H9 (cell line): ENCODE measurements at regions not wholly inside any gene's neighbourhood (a gene's known extent, or its start where the extent isn't known, plus 50 kb on each side); places are given as distances from the start of the nearest gene placed in this dataset.

Experiments used
- DNase-seq: peaks from one replicate; pipeline ENCODE4 v3.0.0-alpha.2; 2017
- H2AFZ ChIP-seq: one replicate; pipeline ENCODE4 v1.6.1; 2013; ENCODE audit warnings: mild to moderate bottlenecking, low read length, control low read depth, moderate library complexity
- H2AK5ac ChIP-seq: 2 replicates; pipeline ENCODE4 v1.6.1; 2013; ENCODE audit warnings: low read length, control low read depth, mixed read lengths; ENCODE audit not compliant: insufficient read length
- H2BK120ac ChIP-seq: one replicate; pipeline ENCODE4 v1.6.1; 2013; ENCODE audit warnings: low read depth, mild to moderate bottlenecking, low read length, control low read depth, inconsistent platforms; ENCODE audit not compliant: poor library complexity, severe bottlenecking
- H2BK12ac ChIP-seq: 2 replicates; pipeline ENCODE4 v1.6.1; 2013; ENCODE audit warnings: low read length, control low read depth, mixed read lengths, low read depth; ENCODE audit not compliant: insufficient read length
- H2BK15ac ChIP-seq: 2 replicates; pipeline ENCODE4 v1.6.1; 2013; ENCODE audit warnings: low read depth, low read length, control low read depth
- H2BK20ac ChIP-seq: one replicate; pipeline ENCODE4 v1.6.1; 2013; ENCODE audit warnings: low read depth, mild to moderate bottlenecking, low read length, control low read depth, inconsistent platforms; ENCODE audit not compliant: poor library complexity, severe bottlenecking
- H2BK5ac ChIP-seq: 2 replicates; pipeline ENCODE4 v1.6.1; 2013; ENCODE audit warnings: low read length, control low read depth, mixed read lengths; ENCODE audit not compliant: insufficient read length
- H3K14ac ChIP-seq: 2 replicates; pipeline ENCODE4 v1.6.1; 2013; ENCODE audit warnings: low read length, control low read depth; ENCODE audit not compliant: insufficient read depth
- H3K18ac ChIP-seq: 2 replicates; pipeline ENCODE4 v1.6.1; 2013; ENCODE audit warnings: low read depth, mild to moderate bottlenecking, mixed read lengths, low read length, control low read depth; ENCODE audit not compliant: insufficient read length
- H3K23ac ChIP-seq: 2 replicates; pipeline ENCODE4 v1.6.1; 2013; ENCODE audit warnings: low read length, control low read depth, mixed read lengths, low read depth; ENCODE audit not compliant: insufficient read length
- H3K23me2 ChIP-seq: 2 replicates; pipeline ENCODE4 v1.6.1; 2013; ENCODE audit warnings: low read depth, mild to moderate bottlenecking, mixed read lengths, low read length, control low read depth; ENCODE audit not compliant: insufficient read length, poor library complexity, severe bottlenecking
- H3K27ac ChIP-seq: 2 replicates; pipeline ENCODE4 v1.5.1; 2013; ENCODE audit warnings: low read length, control low read depth, mixed read lengths, low read depth; ENCODE audit not compliant: insufficient read length
- H3K27me3 ChIP-seq: 2 replicates; pipeline ENCODE4 v1.6.1; 2013; ENCODE audit warnings: low read length, control low read depth, inconsistent platforms; ENCODE audit not compliant: insufficient read depth
- H3K4ac ChIP-seq: 2 replicates; pipeline ENCODE4 v1.6.1; 2013; ENCODE audit warnings: low read depth, mild to moderate bottlenecking, control low read depth, inconsistent platforms, low read length, moderate library complexity
- H3K4me1 ChIP-seq: 2 replicates; pipeline ENCODE4 v1.6.1; 2013; ENCODE audit warnings: low read length, control low read depth, inconsistent platforms; ENCODE audit not compliant: insufficient read depth
- H3K4me2 ChIP-seq: 2 replicates; pipeline ENCODE4 v1.6.1; 2013; ENCODE audit warnings: low read length, control low read depth, mixed read lengths; ENCODE audit not compliant: insufficient read length, insufficient read depth
- H3K56ac ChIP-seq: 2 replicates; pipeline ENCODE4 v1.6.1; 2013; ENCODE audit warnings: low read depth, mild to moderate bottlenecking, mixed read lengths, low read length, control low read depth; ENCODE audit not compliant: insufficient read length
- H3K79me1 ChIP-seq: 2 replicates; pipeline ENCODE4 v1.6.1; 2013; ENCODE audit warnings: low read depth, mild to moderate bottlenecking, moderate library complexity, low read length, control low read depth, inconsistent platforms; ENCODE audit not compliant: insufficient read depth, poor library complexity, severe bottlenecking
- H3K79me2 ChIP-seq: 2 replicates; pipeline ENCODE4 v1.6.1; 2013; ENCODE audit warnings: low read length, control low read depth, inconsistent platforms; ENCODE audit not compliant: insufficient read depth
- H3K9ac ChIP-seq: 2 replicates; pipeline ENCODE4 v1.6.1; 2013; ENCODE audit warnings: low read length, control low read depth, mixed read lengths; ENCODE audit not compliant: insufficient read length; ENCODE audit errors: extremely low read depth
- H3K9me3 ChIP-seq: one replicate; pipeline ENCODE4 v1.6.1; 2013; ENCODE audit warnings: low read depth, low read length, inconsistent platforms; ENCODE audit not compliant: control insufficient read depth
- H3T11ph ChIP-seq: one replicate; pipeline ENCODE4 v1.6.1; 2013; ENCODE audit warnings: mild to moderate bottlenecking, low read length, control low read depth, inconsistent platforms
- H4K20me1 ChIP-seq: one replicate; pipeline ENCODE4 v1.6.1; 2013; ENCODE audit not compliant: control insufficient read depth, insufficient read length, insufficient read depth
- H4K5ac ChIP-seq: 2 replicates; pipeline ENCODE4 v1.6.1; 2013; ENCODE audit warnings: low read depth, mild to moderate bottlenecking, mixed read lengths, low read length, control low read depth; ENCODE audit not compliant: insufficient read length
- H4K8ac ChIP-seq: replicated peaks from 2 replicates; pipeline ENCODE4 v1.6.1; 2013; ENCODE audit warnings: low read length, control low read depth, mixed read lengths, low read depth; ENCODE audit not compliant: insufficient read length
- H4K91ac ChIP-seq: 2 replicates; pipeline ENCODE4 v1.6.1; 2013; ENCODE audit warnings: low read depth, mild to moderate bottlenecking, moderate library complexity, mixed read lengths, low read length, control low read depth; ENCODE audit not compliant: insufficient read length
- H3K27ac Mint-ChIP-seq, 3 experiments: 2 replicates in 2 of 3; 3 replicates in 1 of 3; pipeline ENCODE4 v1.8.0; 2020 to 2021; ENCODE audit warnings: mixed read lengths in 3 of 3, mild to moderate bottlenecking in 1 of 3, moderate library complexity in 1 of 3
- H3K27me3 Mint-ChIP-seq: 2 replicates; pipeline ENCODE4 v1.8.0; 2021; ENCODE audit warnings: low read depth, mild to moderate bottlenecking, moderate library complexity, mixed read lengths
- H3K36me3 Mint-ChIP-seq, 3 experiments: 2 replicates in 2 of 3; 3 replicates in 1 of 3; pipeline ENCODE4 v1.8.0; 2020 to 2021; ENCODE audit warnings: low read depth in 3 of 3, mixed read lengths in 3 of 3; ENCODE audit not compliant: insufficient read depth in 1 of 3
- H3K4me1 Mint-ChIP-seq, 2 experiments: 2 replicates each; pipeline ENCODE4 v1.8.0; 2020; ENCODE audit warnings: mixed read lengths in 2 of 2
- H3K4me3 Mint-ChIP-seq, 2 experiments: 2 replicates in 1 of 2; 3 replicates in 1 of 2; pipeline ENCODE4 v1.8.0; 2020 to 2021; ENCODE audit warnings: mild to moderate bottlenecking in 2 of 2, mixed read lengths in 2 of 2, moderate library complexity in 1 of 2
- H3K9me3 Mint-ChIP-seq, 2 experiments: 2 replicates in 1 of 2; 3 replicates in 1 of 2; pipeline ENCODE4 v1.8.0; 2020; ENCODE audit warnings: mild to moderate bottlenecking in 2 of 2, mixed read lengths in 2 of 2, moderate library complexity in 1 of 2
- WGBS: extraction: QIAGEN DNeasy Blood & Tissue Kit; methylation state at CpG from one replicate; pipeline ENCODE4 v1.1.7; 2013; ENCODE audit warnings: missing lambda C conversion rate, low lambda C conversion rate, mixed read lengths; ENCODE audit not compliant: insufficient read length; ENCODE audit errors: extremely low coverage; 5-methylcytosine and 5-hydroxymethylcytosine counted together
- TF ChIP-seq, protein P1 (sequence below): fragments of 200-600 bp; sonication (generic); conservative IDR thresholded peaks from 3 replicates; pipeline ENCODE4 v1.8.0; 2021; ENCODE audit warnings: antibody characterized with exemption, mild to moderate bottlenecking

DNA sequence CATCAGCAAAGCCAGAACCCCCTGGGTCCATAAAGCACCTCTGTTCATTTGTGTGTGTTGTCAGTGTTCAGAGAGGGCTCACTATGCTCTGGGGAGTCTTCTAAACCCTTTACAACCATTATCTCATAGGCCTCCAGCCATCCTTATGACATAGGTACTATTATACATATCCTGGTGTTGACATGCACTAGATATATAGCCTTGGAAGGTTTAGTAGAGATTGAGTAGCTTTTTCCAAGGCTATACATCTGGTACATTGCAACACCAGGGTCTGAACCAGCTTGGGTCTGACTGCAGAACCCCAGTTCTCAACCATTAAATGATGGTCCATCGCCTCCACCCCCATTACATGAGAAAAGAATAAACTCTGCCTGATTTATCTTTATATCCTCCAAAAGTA lies 253.6 kb upstream of the MKLN1 start:
- no peak overlapping the region for H2BK5ac ChIP-seq
- H3K4ac ChIP-seq: no peak overlapping the region
- no peak overlapping the region for H2BK12ac ChIP-seq
- Mint-ChIP-seq H3K36me3 (peaks cover 2 to 13% (median 3%) of the 10 kb centered on the region in 3 experiments; a peak in 5 of 7 replicates), H3K27ac (peak overlapping the region in 1 of 3 experiments; percentile 20; a peak in 1 of 7 replicates), H3K9me3 (no peaks in the 10 kb centered on the region; a peak in 1 of 5 replicates), H3K27me3 (no peaks in the 10 kb centered on the region; the same call in 1 of the 2 replicates), H3K4me3 (no peak overlapping the region), H3K4me1 (peaks cover 21 to 22% of the 10 kb centered on the region in 2 experiments)
- DNase-seq: no peak
- H2BK120ac ChIP-seq: no peak overlapping the region
- no CpG with 5 or more reads among the region's 1 CpG for WGBS
- no peak overlapping the region for H3K18ac ChIP-seq
- H3K56ac ChIP-seq: no peak overlapping the region
- H3K9ac ChIP-seq: no peak overlapping the region
- H4K8ac ChIP-seq: no peak overlapping the region
- H4K20me1 ChIP-seq: no peaks in the 10 kb centered on the region
- no peak overlapping the region for H2BK15ac ChIP-seq
- no peak overlapping the region for H3K23ac ChIP-seq
- no peak overlapping the region for H3K4me2 ChIP-seq
- H3K79me1 ChIP-seq: no peaks in the 10 kb centered on the region
- peaks cover 2% of the 10 kb centered on the region; the same call in 1 of the 2 replicates for H3K4me1 ChIP-seq
- no peak overlapping the region for H3K14ac ChIP-seq
- H3K27me3 ChIP-seq: no peaks in the 10 kb centered on the region
- no peak overlapping the region for H2BK20ac ChIP-seq
- H3K79me2 ChIP-seq: no peaks in the 10 kb centered on the region
- H3K9me3 ChIP-seq: no peaks in the 10 kb centered on the region
- H2AFZ ChIP-seq: no peak overlapping the region
- H4K91ac ChIP-seq: no peak overlapping the region
- H3T11ph ChIP-seq: no peak overlapping the region
- TF ChIP-seq, protein P1, sequence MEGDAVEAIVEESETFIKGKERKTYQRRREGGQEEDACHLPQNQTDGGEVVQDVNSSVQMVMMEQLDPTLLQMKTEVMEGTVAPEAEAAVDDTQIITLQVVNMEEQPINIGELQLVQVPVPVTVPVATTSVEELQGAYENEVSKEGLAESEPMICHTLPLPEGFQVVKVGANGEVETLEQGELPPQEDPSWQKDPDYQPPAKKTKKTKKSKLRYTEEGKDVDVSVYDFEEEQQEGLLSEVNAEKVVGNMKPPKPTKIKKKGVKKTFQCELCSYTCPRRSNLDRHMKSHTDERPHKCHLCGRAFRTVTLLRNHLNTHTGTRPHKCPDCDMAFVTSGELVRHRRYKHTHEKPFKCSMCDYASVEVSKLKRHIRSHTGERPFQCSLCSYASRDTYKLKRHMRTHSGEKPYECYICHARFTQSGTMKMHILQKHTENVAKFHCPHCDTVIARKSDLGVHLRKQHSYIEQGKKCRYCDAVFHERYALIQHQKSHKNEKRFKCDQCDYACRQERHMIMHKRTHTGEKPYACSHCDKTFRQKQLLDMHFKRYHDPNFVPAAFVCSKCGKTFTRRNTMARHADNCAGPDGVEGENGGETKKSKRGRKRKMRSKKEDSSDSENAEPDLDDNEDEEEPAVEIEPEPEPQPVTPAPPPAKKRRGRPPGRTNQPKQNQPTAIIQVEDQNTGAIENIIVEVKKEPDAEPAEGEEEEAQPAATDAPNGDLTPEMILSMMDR: no peak
- H3K23me2 ChIP-seq: no peaks in the 10 kb centered on the region
- H4K5ac ChIP-seq: no peak overlapping the region
- no peak overlapping the region for H3K27ac ChIP-seq
- no peak overlapping the region for H2AK5ac ChIP-seq
